NCI-H1092 treated with DMSO at 0.1 percent for 48 hours (cell line): ENCODE measurements at regions not wholly inside any gene's neighbourhood (a gene's known extent, or its start where the extent isn't known, plus 50 kb on each side); places are given as distances from the start of the nearest gene placed in this dataset.

Experiments
- DNase-seq: peaks from one replicate; lab custom pipeline; 2025; lab: John Stamatoyannopoulos, UW

DNA sequence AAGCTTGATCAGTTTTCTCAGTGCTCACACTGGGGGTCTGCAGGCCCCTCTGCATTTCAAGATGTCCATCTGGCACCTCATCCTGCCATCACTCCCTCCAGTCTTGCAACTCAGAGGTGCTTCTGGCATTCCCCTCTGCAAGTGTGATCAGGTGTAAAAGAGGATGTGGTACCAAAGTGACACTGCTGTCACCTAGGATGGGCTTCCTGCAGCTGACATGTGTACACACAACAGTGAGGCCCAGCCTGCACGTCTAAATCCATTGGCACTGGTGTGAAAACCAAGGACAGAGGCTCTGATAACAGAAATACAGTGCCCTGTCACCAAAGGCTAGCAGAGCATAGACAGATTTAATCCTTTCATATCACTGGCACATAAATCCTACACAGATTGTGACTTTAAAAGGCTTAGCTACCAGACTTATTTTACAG, 162.5 kb upstream of the CELF2 start:
- no peak for DNase-seq

DNA sequence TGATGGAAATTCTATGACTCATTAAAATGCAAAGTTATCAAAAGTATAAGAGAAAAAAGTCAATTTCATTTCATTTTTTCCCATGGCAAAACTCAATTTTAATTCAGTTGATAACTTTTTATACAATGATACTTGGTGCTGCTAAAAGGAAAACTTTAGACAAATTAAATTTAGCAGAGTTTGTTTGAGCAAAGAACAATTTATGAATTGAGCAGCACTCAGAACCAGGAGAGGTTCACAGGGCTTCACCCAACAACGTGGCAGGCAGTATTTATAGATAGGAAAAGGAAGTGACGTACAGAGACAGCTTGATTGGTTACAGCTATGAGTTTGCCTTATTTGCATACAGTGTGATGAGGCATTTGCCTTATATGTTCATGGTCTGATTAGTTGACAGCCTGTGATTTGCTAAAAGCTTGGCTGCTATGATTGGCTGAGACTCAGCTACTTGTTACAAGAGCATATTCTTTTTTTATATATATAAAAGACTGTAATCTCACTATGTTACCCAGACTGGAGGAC, 157.2 kb upstream of the CELF2 start:
- no peak for DNase-seq

DNA sequence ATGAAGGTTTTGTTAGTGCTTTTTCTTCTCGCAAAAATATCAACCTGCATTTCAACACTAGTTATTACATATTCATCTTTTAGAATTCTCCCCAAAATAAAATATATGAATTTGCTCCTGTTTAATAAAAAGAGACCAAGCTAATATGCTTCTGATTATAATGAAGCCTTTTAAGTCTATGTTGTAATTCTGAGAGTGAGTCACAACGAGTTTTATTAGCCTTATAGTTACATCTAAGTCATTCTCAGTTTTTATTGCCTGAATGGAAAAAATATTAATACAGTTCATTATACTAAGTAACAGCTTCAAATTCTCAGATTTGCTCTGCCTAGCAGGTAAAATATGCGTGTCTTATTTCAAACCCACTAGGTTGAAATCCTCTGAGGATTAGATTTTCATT, 152.4 kb upstream of the CELF2 start:
- no peak for DNase-seq

DNA sequence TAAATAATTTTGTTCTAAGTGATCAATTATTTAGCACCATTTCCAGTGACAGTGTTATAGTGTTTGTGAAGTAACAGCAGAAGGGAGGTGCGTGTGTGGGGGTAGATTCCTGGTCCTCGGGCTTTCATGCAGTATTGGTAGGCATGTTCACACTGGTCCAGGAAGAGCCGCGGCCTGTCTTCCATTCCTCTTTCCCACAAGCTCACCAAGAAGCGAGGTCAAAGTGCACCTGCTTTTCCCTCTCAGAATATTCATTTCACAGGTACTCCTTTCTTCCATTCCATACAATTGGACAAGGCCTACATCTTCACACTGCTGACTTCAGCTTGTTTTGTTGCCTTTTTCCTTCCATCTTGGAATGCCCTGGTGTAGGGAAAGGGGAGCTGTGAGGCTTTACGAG, 151.8 kb upstream of the CELF2 start:
- DNase-seq, result no peak

- DNase-seq, result no peak
These were observed 148.1 kb upstream of the CELF2 start for GRCh38 chr10:10869592-10869991.

DNA sequence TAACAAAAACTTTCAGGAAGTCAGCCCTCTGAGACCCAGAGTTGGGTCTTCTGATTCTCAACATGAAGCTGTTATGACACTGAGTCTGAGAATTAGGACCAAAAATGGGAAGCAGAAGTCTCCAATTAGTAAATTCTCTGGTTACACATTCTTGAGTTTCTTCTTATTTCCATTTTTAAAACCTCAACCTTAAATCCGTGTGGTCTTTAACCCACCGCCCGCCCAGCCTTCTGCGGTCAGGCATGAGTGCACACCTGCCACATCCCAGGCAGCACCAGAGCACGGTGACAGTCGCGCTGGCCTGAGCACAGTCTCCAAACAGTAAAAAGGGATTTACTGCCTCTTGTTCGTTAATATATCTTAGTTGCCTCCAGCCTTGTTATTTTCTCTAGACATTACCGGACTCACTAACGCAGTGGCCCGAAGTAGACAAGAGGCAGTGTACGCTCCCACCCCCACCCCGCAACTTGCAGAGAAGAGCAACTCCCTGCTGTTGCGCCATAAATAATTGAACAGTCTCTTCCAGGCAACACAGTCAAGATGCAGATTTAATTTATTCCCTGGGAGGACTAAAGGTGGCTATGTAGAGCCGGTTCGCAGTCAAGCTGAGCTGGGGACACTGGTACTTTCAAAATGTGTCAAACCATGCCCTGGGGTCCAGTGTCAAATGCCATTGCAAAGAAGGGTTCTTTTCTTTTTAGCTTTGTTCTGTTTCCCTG, 147.0 kb upstream of the CELF2 start:
- no peak for DNase-seq

GRCh38 chr10:10871352-10871751, 146.3 kb upstream of the CELF2 start:
- no peak for DNase-seq

GRCh38 chr10:10872035-10872673, 145.5 kb upstream of the CELF2 start:
- DNase-seq, result no peak

GRCh38 chr10:10872764-10873163, 144.9 kb upstream of the CELF2 start:
- DNase-seq, result no peak

- DNase-seq, result no peak
These were observed 144.4 kb upstream of the CELF2 start for GRCh38 chr10:10873289-10873688.

DNA sequence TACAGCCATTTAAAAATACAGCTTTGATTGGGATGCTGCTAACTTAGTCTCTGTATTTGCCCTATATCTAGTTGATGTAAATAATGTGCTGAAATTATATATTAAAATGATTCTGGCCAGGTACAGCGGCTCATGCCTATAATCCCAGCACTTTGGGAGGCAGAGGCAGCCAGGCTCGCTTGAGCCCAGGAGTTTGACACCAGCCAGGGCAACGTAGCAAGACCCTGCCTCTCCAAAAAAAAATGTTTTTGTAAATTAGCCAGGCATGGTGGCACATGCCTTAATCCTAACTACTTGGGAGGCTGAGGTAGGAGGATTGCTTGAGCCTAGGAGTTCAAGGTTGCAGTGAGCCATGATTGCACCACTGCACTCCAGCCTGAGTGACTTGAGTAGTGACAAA, 143.8 kb upstream of the CELF2 start:
- DNase-seq, result no peak

DNA sequence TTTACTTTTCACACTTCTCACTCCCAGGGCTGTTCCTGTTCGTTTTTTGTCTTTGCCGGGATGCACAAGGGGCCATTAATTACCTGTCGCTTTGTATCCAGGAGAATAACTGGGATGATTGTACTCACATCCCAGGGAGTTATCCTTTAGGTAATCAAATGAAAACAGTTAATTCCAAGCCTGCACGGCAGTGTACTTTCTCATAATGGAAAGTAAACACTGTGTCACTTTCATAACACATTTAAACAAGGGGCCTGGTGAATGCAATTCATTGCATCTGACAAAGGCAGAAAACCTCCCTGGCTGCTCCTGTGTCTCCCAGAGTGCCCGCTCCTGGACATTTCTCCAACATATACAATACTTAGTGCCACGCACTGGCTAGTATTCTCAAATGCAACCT, 138.7 kb upstream of the CELF2 start:
- no peak for DNase-seq

DNA sequence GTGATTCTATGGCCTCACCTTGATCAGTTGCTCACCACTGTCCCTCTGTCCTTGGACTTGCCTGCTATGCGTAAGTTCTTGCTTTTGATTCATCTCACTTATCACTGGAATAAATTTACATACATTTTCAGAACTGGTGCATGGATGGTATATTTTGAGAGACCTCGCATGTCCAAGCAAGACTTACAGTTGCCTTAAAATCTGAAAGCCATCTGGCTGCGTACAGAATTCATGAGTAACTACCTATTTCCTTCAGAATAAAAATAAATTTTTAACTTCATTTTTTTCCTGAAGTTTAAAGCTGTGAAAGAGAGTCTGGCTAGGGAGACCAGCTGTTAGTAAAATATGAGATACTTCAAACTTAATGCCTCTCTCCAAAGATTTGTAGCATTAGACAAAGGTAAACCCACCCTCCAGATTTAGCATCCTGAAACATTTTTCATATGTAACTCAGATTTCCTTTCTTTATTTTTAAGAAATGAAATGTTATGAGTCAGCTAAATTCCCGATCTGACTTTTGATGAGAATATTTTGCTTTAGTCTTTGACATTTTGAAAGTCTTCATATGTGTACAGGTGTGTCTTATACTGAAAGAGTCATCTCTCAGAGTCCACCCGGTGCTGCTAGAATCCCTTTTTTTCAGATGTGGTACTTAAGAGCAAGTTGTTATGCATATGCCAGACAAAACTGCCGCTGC, 136.4 kb upstream of the CELF2 start:
- no peak for DNase-seq

DNA sequence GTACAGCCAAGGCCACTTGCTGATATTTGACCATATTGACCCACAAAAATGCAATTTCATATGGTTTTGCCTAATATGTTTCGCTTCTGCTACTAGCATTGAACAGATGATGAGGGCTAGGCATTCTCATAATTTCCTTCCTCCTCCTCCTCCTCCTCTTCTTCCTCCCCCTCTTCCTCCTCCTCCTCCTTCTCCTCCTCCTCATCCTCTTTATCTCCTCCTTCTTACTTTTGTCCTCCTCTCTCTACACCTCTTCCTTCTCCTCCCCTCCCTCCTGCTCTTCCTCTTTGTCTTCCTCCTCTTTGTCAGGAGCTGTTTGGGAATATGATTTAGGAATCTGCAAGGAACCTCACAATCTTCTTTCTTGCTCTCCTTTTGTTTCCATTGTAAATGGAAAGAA, 133.9 kb upstream of the CELF2 start:
- DNase-seq, result no peak

GRCh38 chr10:10886861-10887531, 130.7 kb upstream of the CELF2 start:
- DNase-seq, result no peak

DNA sequence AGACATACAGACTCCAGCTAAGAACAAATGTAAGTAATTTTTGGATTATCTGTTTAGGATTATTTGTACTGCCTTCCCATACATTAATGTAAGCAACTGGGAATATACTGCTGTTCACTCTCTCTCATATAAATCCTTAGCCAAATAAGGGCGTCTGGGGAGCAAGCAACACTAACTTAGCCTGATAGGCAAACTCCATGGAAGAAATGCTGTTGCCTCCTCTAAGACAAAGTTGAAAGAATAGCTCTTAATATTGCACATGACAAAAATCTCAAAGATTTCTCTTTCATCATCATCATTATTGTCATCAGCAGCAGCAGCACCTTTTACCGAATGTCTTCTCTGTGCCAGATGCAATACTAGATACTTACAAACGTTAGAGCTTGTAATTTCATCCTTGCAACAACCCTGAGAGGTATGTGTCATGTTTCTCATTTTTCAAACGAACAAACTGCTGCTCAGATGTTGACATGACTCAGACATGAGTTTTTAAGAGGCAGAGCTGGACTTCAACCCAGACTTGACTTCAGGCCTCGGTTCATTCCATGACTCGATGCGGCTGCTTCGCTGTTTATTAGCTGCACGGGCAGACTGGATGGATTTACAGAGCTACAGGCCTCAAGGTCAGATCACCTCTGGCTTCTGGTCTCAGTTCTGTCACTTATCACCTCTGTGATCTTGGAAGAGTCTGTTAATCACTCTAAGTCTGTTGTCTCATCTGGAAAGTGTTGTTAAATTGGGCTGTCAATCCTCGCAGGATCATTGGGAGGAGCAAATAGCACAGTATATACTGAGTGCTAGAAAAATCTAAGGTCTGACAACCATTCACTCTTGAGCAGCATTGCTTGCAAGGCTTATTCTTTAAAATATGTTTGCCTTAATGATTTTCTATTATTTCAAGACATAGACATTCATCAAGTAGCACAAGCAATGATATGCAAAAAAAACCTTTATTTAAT, 126.3 kb upstream of the CELF2 start:
- no peak for DNase-seq

DNA sequence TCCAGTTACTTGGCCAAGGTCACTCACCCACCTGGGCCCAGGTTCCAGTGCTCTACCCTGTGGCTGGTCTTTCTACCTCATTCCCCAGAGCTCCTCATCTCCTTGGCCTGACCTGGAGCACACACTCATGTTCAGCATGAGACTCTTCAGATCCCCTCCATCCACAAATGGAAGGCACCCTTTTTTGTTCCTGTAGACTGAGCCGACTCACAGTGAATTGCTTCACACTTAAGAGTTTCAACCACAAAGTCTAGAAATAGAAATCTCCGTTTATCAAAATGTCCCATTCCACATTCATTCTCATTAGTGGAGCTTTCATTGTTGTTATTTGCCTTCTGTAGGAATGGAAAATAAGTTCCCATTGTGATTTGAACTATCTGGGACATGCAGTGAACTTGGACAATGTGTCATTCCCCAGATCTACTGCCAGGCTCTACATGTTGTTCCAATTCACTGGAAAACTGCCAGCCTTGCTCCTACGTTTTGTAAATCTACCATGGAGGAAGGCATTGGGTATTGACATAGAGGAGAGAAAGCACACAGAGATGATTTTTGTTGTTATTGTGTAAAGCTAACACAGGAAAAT, 125.3 kb upstream of the CELF2 start:
- no peak for DNase-seq

DNA sequence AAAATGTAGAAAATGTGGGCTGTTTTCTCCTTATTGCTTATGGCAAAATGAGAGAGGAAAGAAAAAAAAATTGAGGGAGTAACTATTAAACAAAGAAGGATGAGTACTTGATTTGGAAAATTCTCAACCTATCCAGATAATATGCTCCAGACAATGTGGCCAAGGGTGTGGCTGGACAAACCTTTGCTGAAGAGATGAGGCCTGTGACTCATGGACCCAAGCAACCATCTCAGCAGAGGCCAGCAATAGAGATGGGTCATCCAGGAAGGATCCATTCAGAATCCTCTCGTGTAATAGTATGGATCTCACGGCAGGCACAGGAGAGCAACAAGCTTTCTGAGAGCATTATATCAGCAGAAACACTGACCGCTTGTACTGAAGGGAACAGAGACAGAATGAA, 120.3 kb upstream of the CELF2 start:
- no peak for DNase-seq

- no peak for DNase-seq
These were observed 115.8 kb upstream of the CELF2 start for GRCh38 chr10:10901906-10902305.

- DNase-seq, result no peak
These were observed 114.7 kb upstream of the CELF2 start for GRCh38 chr10:10902951-10903350.

- DNase-seq, result no peak
These were observed 114.1 kb upstream of the CELF2 start for GRCh38 chr10:10903620-10904019.
